Hypothalamus (tissue), 51 donors: ENCODE measurements at regions not wholly inside any gene's neighbourhood (a gene's known extent, or its start where the extent isn't known, plus 50 kb on each side); places are given as distances from the start of the nearest gene placed in this dataset.
"Not testable (repeated sequence)": the region's sequence is repeated elsewhere in the genome, so short reads cannot be mapped to it uniquely, and the experiment has no call there.

ENCODE experiments used
- DNase-seq, 51 donors: peaks; one replicate each; lab custom pipeline; 2025; lab: John Stamatoyannopoulos, UW

DNA sequence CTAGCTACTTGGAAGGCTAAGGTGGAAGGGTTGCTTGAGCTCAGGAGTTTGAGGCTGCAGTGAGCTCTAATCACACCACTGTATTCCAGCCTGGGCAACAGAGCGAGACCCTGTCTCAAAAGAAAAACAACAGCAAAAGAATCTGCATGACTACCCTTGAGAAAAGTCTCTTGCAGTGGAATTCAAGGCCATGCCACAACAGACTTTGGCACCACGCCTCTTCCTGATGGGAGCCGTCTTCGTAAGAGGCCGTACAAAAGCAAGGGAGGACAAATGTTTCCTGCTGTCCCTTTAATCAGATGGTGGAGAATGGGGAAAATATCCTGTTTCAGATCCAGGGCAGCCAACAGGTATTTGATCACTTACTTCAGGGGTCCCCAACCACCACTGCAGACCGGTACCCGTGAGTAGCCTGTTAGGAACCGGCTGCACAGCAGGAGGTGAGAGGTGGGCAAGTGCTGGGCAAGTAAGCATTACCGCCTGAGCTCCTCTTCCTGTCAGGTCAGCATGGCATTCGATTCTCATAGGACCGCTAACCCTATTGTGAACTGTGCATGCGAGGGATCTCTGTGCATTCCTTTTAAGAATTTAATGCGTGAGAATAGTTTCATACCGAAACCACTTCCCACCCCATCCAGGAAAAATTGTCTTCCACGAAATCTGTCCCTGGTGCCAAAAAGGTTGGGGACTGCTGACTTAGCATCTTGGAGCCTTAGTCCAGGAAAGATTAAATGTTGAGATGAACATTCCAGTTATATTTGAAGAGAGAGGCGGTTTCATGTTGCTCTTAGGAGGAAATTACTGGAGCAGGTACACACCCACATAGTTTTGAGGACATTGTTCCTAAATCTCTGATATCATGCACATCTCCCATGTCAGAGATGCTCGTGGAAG lies 94.4 kb upstream of the XPO1 start:
- no peak for DNase-seq

DNA sequence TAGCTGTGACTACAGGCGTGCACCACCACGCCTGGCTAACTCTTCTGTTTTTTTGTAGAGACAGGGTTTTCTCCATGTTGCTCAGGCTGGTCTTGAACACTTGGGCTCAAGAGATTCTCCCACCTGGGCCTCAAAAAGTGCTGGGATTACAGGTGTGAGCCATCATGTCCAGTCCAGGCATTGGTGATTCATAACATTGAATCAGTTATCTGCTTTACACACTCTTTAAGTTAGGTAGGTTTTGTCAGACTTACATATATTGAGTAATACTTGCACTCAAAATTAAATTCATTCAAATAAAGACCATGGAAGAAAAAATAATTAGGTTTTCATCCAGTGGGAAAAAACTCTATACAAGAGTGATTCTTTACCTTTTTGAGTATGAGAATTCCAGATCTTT lies 93.2 kb upstream of the XPO1 start:
- no peak for DNase-seq

DNA sequence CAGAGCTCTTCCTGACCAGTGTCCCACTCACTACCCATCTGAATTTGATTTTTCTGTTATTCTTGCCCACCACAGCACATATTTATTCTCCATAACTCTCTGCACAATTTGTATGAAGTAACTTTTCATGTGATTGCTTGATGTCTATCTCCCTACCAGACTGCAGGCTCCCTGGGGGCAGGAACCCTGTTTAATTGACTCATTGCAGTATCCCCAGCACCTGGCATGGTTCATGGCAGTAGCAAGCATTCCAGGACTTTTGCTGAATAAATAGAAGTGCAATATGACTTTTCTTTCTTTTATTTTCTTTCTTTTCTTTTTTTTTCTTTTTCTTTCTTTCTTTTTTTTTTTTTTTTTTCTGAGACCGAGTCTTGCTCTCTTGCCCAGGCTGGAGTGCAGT lies 88.7 kb upstream of the XPO1 start:
- no peak for DNase-seq

DNA sequence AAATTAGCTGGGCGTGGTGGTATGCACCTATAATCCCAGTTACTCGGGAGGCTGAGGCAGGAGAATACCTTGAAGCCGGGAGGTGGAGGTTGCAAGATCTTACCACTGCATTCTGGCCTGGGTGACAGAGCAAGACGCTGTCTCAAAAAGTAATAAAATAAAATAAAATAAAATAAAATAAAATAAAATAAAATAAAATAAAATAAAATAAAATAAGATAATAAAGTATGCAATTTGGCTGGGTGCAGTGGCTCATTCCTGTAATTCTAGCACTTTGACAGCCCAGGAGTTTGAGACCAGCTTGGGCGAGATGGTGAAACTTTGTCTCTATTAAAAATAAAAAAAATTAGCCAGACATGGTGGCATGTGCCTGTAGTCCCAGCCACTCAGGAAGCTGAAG lies 85.6 kb upstream of the XPO1 start:
- no peak for DNase-seq

DNA sequence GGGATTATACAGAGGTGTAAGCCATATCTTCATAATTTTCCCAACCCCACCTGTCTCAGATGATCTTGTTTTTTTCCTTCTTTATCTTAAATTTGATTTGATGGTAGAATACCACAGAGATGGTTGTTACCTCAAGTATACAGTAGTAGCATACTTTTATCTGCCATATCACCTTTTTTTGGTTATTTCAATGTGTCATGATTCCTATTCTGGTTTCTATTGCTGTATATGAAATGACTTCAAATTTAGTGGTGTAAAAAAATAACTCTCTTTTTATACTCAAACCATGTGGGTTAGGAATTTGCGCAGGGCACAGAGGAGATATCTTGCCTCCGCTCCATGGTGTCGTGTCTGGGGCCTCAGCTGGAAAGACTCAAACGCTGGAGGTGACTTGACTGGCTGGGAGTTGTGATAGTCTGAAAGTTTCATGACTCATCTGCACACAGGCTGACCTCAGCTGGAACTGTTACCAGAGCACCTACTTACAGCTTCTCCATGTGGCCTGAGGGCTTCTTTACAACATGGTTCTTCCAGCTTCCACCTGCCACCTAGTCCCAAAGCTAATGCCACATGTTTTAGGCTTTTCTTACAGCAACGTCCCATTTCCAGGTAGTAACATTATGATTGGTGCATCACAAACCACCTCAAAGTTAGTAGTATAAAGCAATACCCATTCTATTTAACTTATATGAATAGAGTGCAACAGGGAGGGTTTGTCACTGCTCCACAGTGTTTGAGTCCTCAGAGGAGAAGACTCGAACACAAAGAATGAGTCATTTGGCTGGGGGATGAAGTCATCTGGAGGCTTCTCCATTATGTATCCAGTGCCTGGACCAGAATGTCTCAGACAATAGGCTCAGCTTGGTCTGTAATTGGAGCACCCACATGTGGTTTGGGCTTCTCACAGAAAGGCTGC lies 82.3 kb upstream of the XPO1 start:
- DNase-seq, result peak in 1 of 51 donors; percentile 35

DNA sequence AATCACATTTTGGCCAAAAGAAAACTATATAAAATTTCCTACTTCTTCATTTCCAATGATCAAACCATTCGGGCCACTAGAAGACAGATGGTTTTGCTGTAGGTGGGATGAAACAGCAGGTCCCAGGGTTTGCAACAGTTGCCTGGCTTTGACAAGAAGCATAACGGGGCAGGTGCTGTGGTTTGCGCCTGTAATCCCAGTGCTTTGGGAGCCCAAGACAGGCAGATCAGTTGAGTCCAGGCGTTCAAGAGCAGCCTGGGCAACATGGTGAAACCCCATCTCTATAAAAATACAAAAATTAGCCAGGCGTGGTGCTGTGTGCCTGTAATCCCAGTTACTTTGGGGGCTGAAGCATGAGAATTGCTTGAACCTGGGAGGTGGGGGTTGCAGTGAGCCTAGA lies 81.4 kb upstream of the XPO1 start:
- DNase-seq, result no peak

DNA sequence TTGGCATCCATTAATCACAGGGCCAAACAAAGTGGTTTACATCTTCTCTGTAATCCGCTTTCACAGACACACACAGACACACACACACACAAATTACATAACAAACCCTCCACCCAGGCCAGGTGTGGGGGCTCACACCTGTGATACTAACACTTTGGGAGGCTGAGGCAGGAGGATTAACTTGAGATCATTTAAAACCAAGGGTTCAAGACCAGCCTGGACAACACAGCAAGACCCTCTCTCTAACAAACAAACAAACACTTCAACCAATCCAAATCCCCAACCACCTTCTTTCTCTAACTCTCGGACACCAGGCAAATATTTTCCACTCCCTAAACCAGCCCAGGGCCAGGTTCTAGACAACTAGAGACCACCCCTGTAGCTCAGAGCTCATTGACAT lies 79.5 kb upstream of the XPO1 start:
- no peak for DNase-seq

DNA sequence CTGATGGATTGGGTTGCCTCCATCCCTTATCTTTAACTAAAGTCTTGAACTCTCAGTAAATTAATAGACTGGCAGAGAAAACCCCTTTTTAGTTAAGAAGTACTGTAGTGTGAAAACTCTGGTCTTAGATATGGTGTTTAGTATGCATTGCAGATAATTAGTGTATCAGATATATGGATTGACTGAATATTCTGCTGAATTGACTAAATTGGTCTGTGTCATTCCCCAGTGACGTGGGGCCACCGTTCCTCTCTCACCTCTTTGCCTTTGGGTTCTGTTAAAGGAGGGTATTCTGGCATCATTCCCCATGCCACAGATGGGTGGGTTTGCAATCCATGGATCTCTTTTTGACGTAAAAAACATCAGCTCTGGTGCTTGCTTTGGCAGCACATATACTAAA lies 67.1 kb upstream of the XPO1 start:
- DNase-seq, result no peak

DNA sequence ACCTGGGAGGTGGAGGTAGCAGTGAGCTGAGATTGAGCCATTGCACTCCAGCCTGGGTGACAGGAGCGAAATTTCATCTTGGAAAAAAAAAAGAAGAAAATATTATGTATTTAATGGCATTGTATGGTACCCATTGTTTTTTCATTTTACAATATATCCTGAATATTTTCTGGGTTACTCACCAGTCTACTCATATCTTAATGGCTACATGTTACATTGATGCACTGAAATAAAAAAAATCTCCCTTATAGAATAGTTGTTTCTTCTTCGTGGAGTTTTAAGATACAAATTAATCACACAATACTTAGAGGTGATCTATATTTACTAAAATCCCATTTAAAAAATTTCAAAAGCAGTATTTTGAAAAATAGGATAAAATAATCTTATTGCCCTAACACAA lies 66.3 kb upstream of the XPO1 start:
- no peak for DNase-seq

DNA sequence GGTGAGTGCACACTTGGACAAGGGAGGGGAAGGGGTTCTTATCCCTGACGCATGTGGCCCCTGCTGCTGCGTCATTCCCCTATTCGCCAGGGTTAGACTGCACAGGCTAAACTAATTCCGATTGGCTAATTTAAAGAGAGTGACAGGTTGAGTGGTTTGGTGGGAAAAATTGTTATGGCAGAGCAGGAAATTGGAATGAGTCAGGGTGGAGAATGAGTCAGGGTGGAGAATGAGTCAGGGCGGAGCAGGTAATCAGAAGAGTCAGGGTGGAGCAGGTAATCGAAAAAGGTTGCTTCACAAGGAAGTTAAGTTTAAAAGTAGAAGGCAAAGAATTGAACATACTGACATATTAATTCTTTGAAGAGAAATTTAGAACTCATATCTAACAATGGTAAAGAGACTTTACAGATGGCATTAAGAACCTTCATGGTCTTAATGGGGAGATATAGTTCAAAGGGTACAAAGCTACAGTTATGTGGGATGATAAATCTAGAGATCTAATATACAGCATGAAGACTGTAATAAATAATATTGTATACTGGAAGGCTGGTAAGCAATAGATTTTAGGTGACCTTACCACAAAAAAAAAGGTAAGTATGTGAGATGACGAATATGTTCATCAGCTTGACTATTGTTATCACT lies 60.5 kb upstream of the XPO1 start:
- peak in 1 of 51 donors; percentile 1 for DNase-seq

DNA sequence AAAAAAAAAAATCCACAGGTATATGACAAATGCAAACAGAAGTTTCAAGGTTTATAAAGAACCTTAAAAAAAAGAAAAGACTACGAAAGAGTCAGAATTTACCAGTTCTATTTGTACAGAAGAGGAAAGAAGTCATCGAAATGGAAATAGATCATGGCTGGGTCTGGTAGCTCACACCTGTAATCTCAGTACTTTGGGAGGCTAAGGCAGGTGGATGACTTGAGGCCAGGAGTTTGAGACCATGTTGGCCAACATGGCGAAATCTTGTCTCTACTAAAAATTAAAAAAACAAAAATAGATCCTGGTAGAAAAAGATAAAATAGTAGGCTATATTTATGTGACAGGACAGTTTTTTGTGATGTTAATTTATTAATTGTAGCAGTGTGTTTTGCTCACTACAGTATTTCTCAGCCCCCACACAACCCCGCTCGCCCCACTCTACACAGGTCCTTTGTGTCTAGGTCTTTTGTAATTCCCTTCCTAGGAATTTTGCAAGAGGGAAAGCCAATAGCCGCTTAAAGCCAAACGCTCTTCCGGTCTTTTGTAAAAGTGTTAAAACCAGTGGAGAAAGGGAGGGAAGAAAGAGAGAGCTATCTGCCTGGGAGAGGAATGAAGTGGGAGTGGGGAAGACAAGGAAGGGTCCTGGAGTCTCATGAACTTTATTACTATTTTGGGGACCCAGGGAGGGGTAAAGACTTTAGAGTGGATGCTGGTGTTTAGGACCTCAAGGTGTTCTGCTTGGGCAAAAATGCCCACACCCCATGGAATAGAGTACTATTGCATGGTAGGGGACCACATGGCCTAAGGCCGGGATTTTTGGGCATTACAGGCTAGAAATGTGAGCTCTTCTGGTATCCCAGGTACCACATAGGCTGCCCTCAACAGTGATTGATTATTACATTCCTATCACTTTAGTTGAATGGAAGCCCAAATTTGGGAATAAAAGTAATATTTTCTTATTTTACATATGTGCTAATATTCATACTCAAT lies 59.4 kb upstream of the XPO1 start:
- no peak for DNase-seq

DNA sequence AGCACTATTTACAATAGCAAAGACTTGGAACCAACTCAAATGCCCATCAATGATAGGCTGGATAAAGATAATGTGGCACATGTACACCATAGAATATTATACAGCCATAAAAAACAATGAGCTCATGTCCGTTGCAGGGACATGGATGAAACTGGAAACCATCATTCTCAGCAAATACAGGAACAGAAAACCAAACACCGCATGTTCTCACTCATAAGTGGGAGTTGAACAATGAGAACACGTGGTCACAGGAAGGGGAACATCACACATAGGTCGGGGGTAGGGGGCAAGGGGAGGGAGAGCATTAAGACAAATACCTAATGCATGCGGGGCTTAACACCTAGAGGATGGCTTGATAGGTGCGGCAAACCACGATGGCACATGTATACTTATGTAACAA lies 56.0 kb upstream of the XPO1 start:
- not testable (repeated sequence) for DNase-seq

DNA sequence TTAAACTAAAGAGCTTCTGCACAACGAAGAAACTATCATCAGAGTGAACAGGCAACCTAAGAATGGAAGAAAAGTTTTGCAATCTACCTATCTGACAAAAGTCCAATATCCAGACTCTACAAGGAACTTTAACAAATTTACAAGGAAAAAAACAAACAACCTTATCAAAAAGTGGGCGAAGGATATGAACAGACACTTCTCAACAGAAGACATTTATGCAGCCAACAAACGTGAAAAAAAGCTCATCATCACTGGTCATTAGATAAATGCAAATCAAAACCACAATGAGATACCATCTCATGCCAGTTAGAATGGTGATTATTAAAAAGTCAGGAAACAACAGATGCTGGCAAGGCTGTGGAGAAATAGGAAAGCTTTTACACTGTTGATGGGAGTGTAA lies 55.5 kb upstream of the XPO1 start:
- DNase-seq, result not testable (repeated sequence)

DNA sequence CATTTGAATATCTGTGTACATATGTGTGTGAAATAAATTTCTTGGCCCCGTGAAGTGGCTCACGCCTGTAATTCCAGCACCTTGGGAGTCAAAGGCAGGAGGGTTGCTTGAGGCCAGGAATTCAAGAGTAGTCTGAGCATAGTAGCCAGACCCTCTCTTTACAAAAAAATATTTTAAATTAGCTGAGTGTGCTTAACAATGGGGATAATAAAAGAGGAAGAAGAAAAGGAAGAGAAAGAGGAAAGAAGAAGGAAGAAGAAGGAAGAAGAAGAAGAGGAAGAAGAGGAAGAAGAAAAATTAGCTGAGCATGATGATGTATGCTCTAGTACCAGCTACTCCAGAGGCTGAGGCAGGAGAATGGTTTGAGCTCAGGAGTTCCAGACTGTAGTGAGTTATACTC lies 52.1 kb upstream of the XPO1 start:
- no peak for DNase-seq

DNA sequence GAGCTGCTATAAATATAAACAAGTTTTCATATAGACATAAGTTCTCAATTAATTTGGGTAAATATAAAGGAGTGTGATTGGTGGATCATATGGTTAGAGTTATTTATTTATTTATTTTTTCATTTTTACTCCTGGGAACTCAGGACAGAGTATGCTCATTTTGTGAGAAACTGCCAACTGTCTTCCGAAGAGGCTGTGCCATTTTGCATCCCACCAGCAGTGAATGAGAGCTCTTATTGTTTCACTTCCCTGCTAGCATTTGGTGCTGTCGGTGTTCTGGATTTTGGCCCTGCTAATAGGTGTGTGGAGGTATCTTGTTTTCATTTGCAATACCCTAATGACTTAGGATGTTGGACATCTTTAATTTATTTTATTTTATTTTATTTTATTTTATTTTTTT lies 50.4 kb upstream of the XPO1 start:
- DNase-seq, result no peak
